ENCODE measurements at regions not wholly inside any gene's neighbourhood (a gene's known extent, or its start where the extent isn't known, plus 50 kb on each side); places are given as distances from the start of the nearest gene placed in this dataset.
"Not testable (repeated sequence)": the region's sequence is repeated elsewhere in the genome, so short reads cannot be mapped to it uniquely, and the experiment has no call there.

DNA sequence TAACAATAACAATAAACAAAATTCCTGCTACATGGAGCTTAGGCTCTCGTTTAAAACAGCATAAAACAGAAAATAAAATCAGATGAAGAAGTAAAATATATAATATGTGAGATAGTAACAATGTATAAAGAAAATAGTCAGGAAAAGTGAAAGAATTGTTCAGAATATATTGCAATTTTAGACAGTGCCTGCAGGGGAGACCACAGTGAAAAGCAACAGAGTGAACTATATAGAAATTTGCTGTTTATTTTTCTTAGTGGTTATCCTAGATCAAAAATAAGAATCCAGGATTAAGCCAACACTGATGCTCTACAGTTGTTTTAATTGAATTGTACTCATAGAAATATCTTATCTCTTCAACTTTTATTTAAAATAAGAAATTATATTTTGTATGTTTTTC is 1639.0 kb upstream of the B3GALT2 start:
- DNase-seq (ENCODE audit: low read depth in 2 of 2): no peak

DNA sequence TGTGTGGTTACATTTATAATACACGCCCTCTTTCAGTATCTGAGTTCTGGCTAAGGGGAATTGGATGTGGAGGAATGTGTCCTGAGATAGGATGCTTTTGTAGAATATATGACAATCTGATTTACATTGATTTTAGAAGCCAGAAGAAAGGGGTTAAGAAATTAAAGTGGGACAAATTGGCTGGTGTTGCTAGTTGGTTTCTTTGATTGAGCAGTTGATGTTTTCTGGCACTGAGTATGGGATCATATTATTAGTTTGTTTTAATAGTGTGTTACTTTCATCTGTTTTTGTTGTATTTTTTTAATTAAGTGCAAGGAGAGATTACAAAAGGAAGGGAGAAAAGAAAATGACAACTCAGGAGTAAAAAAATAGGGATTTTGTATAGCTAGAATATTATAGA is 1634.7 kb upstream of the B3GALT2 start:
- DNase-seq (ENCODE audit: low read depth in 2 of 2): no peak

DNA sequence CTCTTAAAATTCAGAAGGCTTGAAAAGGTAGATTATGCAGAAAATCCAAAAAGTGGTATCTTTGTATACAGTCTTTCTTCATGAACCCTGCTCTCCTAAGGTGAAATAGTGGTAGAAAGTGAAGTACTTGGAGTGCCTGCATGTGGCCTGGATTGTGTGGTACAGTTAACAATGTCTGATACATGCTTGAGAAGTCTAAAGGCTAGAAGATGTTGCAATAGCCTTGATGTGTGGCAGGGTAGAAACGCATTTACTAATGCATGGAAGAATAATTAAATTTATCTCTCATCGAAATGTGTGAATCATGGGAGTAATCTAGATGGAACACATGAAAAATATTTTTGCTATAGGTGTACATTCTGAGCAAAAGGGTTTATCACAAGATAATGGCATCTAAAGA is 1632.3 kb upstream of the B3GALT2 start:
- DNase-seq (ENCODE audit: low read depth in 2 of 2): no peak

DNA sequence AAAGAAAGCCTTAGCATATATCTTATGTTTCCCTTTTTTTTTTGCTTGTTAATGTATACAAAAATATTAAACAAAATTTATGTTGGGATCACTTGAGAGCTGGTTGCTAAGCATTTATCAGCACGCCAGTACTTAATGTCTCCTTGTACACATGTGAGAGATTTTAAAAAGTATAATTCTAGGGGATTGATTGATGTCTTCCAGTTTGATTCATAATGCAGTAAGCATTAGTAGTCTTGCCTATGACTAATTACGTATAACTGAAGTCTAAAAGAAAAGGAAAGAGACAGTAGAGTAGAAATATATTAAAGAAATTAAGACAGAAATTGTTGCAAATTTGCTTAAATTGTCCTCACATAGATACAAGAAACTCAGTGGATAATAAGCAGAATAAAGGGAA is 1630.4 kb upstream of the B3GALT2 start:
- DNase-seq (ENCODE audit: low read depth in 2 of 2): no peak

DNA sequence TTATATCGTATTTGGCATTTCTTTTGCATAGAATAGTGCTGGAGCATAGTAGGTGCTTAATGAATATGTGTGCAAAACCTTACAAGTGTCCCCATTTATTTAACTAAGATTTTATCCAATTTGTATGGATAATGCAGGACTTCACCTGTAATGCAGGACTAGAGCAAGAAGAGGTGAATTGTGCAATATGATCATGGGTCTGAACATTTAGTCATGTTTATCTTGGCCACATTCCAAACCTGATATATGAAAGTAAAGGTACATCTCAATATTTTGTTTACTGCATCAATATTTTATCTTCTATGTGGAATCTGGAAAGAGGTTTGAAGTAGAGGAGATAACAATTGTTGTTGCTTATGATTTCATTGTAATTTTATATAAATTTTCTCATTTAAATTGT is 1626.7 kb upstream of the B3GALT2 start:
- no peak for DNase-seq (ENCODE audit: low read depth in 2 of 2)

DNA sequence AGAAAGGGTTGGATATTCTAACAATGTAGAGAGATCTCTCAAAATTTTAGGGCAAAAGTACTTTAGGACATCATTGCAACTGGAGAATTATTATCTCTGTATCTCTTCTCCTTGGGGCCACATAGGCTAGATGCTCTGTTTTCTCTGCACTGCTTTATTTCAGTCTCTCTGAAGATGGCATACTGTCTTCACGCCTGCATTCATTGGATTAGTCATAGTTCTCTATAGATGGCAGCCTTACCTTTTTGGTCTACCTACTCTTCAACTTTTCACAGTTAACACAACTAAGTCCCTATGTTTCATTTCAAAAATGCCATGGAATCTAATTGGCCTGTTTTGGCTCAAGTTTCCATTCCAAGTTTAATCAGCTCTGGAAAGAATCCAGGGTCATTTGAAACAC is 1623.3 kb upstream of the B3GALT2 start:
- no peak for DNase-seq (ENCODE audit: low read depth in 2 of 2)

DNA sequence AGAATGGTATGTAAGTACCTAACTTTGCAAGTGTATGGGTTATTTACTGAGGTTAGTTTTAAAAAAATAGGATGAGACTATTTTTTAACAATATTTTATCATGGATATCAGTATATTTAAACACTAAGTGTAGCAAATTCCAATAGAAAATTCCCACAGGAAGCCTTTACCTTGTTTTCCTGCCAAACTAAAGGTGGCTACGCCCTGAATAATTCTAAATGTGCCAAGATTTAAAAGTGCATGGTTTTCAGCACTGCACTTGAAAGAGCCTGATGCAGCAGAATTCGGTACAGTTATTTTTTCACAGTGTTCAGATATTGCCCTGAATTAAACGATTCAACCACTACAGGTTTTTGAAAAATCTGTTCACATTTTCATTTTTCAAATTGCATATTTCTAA is 1622.8 kb upstream of the B3GALT2 start:
- DNase-seq (ENCODE audit: low read depth in 2 of 2): no peak

DNA sequence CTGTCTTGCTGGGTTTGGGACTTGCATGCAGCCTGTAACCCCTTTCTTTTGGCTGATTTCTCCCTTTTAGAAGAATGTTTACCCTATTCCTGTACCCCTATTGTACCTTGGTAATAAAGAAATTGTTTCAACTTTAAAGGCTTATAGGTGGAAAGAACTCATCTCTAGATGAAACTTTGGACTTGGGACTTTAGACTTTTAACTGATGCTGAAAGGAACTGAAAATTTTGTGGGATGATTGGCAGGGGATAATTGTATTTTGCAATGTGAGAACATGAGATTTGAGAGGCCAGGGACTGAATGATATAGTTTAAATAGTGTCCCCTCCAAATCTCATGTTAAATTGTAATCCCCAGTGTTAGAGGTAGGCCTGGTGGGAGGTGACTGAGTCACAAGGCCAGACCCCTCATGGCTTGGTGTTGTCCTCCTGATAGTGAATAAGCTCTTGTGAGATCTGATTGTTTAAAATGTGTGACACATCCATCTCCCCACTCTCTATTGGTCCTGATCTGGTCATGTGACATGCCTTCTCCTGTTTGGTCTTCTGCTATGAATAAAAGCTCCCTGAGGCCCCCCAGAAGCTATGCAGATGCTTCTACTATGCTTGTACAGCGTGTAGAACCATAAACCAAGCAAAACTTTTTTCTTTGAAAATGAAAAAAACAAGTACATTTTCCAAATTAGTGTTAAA is 1621.3 kb upstream of the B3GALT2 start:
- DNase-seq (ENCODE audit: low read depth in 2 of 2): no peak

DNA sequence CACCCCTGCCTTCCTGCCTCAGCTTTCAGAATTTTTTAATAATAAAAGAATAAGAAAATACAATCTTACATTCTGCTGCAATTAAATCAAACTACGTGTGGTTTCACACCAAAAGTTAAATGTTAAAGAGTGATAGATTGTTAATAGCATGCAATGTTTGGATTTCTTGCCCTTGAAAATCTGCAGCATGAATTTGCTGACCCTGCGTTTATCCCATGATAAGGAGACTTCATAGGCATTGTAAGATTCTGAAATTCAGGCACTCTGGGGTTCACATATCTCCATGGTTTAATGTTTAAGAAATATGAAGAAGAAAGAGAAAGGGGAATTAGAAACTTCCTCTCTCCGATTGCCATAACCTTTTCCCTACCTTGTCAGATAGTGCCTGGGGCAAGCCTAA is 1616.2 kb upstream of the B3GALT2 start:
- DNase-seq (ENCODE audit: low read depth in 2 of 2): no peak

DNA sequence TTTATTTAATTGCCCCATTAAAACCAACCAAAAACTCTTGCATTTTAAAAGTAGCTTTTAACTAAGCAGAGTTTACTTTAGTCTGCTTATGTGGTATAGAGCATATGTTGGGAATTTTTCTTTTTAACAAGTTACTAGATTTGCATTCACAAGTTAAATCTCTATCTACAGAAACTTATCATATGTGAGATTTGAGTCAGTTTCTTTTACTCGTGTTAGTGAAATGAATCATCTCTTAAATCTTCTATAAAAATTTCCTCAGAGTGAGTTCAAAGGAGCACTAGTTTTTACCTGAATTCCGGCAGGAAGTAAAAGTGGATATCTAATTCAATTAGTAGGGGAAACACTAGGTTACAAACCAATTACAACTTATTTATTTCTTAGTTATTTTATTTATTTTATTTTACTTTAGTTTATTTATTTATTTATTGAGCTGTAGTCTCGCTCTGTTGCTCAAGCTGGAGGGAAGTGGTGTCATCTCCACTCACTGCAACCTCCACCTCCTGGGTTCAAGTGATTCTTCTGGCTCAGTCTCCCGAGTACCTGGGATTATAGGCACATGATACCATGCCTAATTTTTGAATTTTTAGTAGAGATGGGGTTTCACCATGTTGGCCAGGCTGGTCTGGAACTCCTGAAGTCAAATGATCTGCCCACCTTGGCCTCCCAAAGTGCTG is 1609.6 kb upstream of the B3GALT2 start:
- no peak for DNase-seq (ENCODE audit: low read depth in 2 of 2)

DNA sequence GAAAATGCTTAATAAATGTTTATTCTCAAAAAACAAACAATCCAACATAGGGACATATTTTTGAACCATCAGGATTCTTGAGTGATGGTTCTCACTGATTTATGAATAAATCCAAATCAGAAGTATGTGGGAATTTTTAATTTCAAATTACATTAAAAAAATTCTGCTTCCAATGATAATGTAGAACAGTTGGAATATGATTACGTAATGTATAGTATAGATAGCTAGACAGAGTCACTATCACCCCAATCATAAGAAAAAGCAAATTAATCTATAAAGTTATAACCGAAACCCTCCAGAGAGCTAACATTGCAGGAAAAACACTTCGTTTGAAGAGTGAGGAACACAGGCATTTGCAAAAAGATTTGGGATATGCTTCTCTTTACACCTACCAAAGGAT is 1600.6 kb upstream of the B3GALT2 start:
- DNase-seq (ENCODE audit: low read depth in 2 of 2): no peak

DNA sequence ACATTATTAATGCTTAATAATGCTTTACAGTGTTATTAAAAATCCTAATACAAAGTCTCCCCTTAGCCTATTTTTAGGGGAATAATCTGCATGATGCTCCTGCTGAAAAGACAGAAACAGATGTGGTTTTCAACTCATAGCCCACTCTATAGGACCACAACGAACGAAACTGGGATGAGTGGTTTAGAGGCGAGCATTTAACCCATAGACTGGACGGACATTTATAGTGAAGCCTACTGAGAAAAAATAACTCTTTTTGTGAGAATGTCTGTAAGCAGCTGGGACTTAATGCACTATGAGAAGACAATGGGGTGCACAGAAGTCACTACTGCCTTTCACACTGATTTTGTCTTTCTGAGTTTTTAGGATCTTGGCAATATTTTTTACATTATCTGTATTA is 1599.6 kb upstream of the B3GALT2 start:
- DNase-seq (ENCODE audit: low read depth in 2 of 2): no peak

DNA sequence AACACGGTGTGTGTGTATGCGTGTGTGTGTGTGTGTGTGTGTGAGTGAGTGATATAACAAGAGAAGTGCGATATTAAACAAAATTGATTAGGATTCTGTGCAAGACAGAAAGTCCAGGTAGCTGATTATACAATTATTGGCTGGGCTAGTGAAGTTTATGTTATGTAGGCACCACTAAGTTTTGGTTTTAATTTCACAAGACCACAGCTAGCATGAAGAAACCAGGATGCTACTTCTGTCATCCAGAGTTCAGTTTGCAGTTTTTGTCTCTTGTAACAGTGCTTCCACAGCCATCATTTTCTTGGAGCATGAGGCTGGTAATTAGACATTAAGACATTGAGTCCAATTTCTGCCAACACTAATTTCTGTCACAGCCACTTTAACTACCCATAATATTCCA is 1590.2 kb upstream of the B3GALT2 start:
- no peak for DNase-seq (ENCODE audit: low read depth in 2 of 2)

DNA sequence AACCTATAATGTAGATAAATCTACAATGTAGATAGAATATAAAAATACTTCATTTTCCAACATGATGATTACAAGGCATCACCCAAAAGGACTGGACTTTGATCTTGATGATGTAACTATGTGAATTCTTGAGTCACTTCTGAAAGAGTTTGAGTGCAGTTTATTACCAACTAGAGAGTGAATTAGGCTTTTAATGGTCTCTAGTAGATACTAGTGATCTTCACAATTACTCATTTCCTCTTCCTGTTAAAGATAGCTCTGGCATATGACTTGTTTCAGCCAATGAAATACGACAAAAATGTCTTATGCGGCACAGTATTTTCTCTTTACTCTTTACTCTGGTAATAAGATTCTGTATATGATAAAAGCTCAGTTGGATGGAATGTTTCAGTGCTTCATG is 1588.1 kb upstream of the B3GALT2 start:
- DNase-seq (ENCODE audit: low read depth in 2 of 2): no peak

DNA sequence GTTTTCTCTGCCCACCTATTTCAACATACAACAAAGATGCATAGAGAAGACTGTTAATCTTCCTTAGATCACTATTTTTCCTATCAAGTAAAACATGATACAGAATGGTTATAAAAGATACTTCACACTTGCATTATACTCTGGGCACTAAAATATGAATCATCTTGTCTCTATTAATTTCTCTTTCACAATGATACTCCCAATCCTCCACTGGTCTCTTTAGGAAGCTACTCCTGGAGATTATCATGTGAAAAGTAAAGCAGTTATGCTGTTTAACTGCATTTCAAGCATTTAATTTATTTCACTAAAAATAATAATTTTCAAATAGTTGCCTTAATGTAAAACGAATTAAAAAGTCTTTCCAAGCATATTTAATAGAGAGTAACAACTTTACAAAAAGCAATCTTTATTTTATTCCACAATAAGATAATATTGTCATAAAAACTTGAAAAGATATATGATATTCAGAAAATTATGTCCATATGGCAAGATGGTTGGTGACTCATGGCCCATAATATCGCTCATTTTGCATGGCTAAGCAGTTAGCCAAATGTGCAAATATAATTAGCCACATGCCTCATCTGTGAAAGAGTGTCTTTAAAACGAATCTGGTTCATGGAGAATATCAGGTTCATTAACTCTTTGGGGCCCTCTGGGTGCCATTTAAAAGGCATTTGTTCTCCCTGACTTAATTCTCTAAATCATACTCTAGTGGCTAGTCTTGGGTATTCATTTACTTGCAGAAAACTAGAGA is 1569.0 kb upstream of the B3GALT2 start:
- DNase-seq (ENCODE audit: low read depth in 2 of 2): no peak

DNA sequence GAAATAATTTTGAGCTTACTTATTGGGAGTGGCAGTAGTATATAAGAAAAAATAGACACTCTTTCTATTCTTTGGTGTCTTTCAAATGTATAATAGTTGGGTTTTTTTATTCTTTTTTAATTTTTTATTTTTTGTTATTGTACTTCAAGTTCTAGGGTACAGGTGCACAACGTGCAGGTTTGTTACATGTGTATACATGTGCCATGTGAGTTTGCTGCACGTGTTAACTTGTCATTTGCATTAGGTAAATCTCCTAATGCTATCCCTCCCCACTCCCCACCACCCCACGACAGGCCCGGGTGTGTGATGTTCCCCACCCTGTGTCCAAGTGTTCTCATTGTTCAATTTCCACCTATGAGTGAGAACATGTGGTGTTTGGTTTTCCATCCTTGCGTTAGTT is 1552.4 kb upstream of the B3GALT2 start:
- not testable (repeated sequence) for DNase-seq (ENCODE audit: low read depth in 2 of 2)

DNA sequence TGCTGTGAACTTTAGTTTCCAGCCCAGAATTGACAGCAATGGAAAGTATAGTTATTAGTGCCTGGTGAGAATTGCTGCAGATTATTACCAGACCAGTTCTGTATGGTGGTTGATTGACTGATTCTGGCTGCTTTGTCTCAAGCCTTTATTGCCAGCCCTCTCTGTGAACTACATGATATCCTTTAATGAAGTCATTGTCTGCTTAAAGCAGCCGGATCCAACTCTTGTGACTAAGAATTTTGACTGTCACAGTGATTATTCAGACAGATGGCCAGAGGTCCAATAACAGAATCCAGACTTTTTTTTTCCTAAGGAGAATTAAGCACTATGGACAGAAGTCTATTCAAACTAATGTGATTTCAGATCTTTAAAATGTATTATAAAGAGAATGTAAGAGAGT is 1548.6 kb upstream of the B3GALT2 start:
- DNase-seq (ENCODE audit: low read depth in 2 of 2): no peak

DNA sequence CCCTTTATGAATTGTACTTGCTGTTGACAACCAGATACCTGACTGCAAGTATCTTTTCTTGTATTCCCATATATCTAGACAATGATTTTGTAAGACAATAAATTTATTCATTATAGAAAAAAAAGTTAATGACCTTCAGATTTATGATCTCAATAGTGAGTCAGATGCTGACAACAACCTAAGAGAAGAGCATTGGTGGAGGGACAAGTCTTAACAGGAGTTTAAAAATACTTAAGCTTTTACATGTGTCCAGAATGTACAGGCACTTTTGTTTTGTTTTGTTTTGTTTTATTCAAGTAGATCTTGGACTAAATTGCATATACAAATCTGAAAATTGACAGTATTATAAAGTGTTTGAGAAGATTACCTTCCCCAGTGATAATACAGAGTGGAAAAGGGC is 1544.6 kb upstream of the B3GALT2 start:
- DNase-seq (ENCODE audit: low read depth in 2 of 2): no peak

DNA sequence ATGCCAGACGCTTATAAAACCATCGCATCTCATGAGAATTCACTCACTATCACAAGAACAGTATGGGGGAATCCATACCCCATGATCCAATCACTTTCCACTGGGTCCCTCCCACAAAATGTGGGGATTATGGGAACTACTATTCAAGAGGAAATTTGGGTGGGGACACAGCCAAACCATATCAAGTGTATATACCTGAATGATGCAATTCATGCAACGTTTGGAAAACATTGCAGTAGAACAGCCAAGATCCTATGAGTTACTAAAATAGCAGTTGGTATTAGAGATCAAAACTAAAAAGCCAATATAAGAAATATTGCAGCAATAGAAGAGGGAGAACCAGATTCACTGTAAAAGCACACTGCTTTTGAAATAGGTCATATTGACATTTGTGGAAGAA is 1543.9 kb upstream of the B3GALT2 start:
- DNase-seq (ENCODE audit: low read depth in 2 of 2): no peak

DNA sequence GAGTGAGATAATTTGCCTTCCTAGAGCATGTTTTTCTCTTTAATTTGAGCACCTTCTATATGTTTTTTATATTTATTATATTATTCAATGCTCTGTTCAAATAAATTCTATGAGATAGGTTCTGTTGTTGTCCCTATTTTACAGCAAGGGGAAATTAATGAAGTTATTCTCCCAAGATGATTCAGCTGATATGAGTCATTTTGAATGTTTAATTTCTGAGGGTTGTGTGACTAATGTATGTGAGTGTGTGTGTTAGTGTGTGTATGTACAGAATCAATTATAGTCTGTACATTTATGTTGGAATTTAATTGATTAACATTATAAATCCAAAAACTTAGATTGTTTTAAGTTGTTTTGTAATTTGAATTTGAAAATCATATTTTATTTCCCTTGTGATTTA is 1536.7 kb upstream of the B3GALT2 start:
- DNase-seq (ENCODE audit: low read depth in 2 of 2): no peak

DNA sequence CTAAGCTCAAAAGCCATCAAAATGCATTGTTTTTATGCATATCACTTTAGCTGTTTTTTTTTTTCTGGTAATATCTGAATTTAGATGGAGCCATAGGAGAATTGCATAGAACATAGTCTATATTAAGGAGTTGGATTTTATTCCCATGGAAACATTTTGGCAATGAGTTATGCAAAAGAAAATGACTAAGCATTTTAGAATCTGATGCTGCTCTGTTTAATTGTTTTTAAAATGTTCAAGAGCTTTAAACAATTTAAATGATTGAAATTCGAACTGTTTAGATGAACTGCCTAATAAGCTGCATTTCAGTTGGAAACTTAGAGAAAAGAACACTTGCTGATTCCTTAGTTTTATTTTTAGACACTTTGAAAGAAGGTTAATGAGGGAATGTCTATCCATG is 1531.5 kb upstream of the B3GALT2 start:
- DNase-seq (ENCODE audit: low read depth in 2 of 2): no peak

DNA sequence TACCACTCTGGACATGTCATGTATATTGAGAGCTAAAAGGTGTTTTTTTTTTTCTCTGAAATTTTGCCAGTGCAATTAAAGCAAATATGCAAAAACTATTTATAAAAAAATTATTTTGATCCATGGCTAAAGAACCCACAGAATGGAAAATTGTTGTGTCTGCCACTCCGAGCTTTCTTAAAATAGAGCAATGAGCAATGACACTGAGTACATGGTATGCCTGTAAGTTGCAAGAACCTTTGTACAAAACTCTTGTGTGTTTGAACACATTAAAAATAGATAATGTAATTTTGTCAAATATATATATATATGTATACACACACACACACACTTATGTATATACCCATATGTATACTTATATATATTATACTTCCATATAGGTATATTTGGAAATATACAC is 1530.9 kb upstream of the B3GALT2 start:
- DNase-seq (ENCODE audit: low read depth in 2 of 2): no peak

DNA sequence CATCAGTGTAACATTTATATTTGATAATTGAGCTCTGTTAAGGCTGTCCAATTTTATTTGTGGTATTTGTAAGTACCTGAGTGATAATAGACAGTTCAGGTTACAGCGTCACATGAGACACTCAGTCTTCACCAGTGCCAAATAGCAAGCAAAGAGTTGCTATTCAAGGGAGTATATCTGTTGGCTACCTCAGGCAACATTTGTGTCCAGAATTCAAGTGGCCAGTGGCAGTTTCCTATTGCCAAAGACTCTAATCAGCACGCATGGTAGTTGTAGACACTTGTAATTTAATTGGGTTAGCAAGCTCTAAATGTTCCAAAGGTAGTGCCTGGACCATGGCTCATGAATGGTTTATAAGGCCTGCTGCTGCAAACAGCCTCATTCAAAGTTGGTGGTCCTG is 1524.3 kb upstream of the B3GALT2 start:
- no peak for DNase-seq (ENCODE audit: low read depth in 2 of 2)

Data from stimulated activated CD8-positive, alpha-beta memory T cell treated with anti-CD3 and anti-CD28 coated beads, Interleukin-15, amount 100 ng/mL, for 48 hours (primary cell).